ENCODE measurements at regions not wholly inside any gene's neighbourhood (a gene's known extent, or its start where the extent isn't known, plus 50 kb on each side); places are given as distances from the start of the nearest gene placed in this dataset.

DNA sequence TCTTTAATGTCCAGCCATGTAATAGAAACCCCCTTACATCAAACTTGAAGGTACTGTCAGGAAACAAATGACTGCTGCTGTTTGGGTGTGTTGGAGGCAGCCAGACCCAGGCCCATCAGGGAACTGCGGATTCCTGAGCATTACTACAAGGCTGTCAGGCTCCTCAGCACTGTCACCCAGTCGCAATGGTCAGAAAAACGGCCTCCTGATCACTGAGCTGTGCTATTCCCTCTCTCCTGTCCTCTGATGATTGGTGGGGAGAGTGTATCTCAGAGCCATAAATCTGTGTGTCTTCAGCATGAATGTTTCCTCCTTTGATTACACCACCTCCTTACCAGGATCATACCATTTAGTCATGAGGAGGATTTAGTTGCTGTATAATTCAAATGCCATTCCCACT, 135.2 kb upstream of the GADL1 start:
- TF ChIP-seq, protein P1, sequence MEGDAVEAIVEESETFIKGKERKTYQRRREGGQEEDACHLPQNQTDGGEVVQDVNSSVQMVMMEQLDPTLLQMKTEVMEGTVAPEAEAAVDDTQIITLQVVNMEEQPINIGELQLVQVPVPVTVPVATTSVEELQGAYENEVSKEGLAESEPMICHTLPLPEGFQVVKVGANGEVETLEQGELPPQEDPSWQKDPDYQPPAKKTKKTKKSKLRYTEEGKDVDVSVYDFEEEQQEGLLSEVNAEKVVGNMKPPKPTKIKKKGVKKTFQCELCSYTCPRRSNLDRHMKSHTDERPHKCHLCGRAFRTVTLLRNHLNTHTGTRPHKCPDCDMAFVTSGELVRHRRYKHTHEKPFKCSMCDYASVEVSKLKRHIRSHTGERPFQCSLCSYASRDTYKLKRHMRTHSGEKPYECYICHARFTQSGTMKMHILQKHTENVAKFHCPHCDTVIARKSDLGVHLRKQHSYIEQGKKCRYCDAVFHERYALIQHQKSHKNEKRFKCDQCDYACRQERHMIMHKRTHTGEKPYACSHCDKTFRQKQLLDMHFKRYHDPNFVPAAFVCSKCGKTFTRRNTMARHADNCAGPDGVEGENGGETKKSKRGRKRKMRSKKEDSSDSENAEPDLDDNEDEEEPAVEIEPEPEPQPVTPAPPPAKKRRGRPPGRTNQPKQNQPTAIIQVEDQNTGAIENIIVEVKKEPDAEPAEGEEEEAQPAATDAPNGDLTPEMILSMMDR (IDR thresholded peaks at IDR 0.05) = no peak
- TF ChIP-seq POLR2A (IDR thresholded peaks at IDR 0.05) = no peak

Measured in esophagus squamous epithelium (tissue), 4 donors.